Heart right ventricle (tissue), 16 donors: ENCODE measurements at regions not wholly inside any gene's neighbourhood (a gene's known extent, or its start where the extent isn't known, plus 50 kb on each side); places are given as distances from the start of the nearest gene placed in this dataset.

Experiments
- ATAC-seq, 8 donors: fragments of 200-7000 bp; cut with Tn5 transposase; one replicate each; pipeline ENCODE4 v1.9.1; 2020; ENCODE audit warnings: mild to moderate bottlenecking in 8 of 8, moderate library complexity in 8 of 8, moderate number of reproducible peaks in 1 of 8
- DNase-seq, 2 donors: peaks; one replicate each; pipeline ENCODE4 v3.0.0-alpha.2; 2020
- H3K27ac ChIP-seq, 10 donors: fragments of 200-600 bp; sonication (generic) in 2 of 10; one replicate each; pipeline versions ENCODE4 v1.5.0 to v1.8.0; 2020 to 2022; ENCODE audit warnings: mild to moderate bottlenecking in 3 of 10
- H3K27me3 ChIP-seq, 7 donors: fragments of 200-600 bp; one replicate each; pipeline ENCODE4 v1.8.0; 2021 to 2022; ENCODE audit warnings: mild to moderate bottlenecking in 2 of 7
- H3K36me3 ChIP-seq, 9 donors: fragments of 200-600 bp; sonication (generic) in 1 of 9; one replicate each; pipeline versions ENCODE4 v1.5.0 to v1.8.0; 2020 to 2022; ENCODE audit warnings: mild to moderate bottlenecking in 2 of 9
- H3K4me1 ChIP-seq, 9 donors: fragments of 200-600 bp; sonication (generic) in 1 of 9; one replicate each; pipeline versions ENCODE4 v1.5.0 to v1.8.0; 2020 to 2022; ENCODE audit warnings: mild to moderate bottlenecking in 4 of 9
- H3K4me3 ChIP-seq, 10 donors: fragments of 200-600 bp; sonication (generic) in 2 of 10; one replicate each; pipeline versions ENCODE4 v1.5.0 to v1.8.0; 2020 to 2022; ENCODE audit warnings: mild to moderate bottlenecking in 7 of 10, moderate library complexity in 2 of 10
- H3K9me3 ChIP-seq, 11 donors: fragments of 200-600 bp in 10 of 11; sonication (generic) in 2 of 11; one replicate each; pipeline versions ENCODE4 v1.5.0 to v1.8.0; 2013 to 2022; ENCODE audit warnings: mild to moderate bottlenecking in 2 of 11, control low read depth in 1 of 11, moderate library complexity in 1 of 11
- CTCF ChIP-seq, 9 donors: fragments of 200-600 bp; sonication (generic) in 2 of 9; IDR thresholded peaks; one replicate each; pipeline versions ENCODE4 v1.5.0 to v1.8.0; 2021 to 2022; ENCODE audit warnings: antibody characterized with exemption in 9 of 9, mild to moderate bottlenecking in 5 of 9, moderate library complexity in 1 of 9
- WGBS, 2 donors: extraction: QIAGEN DNeasy Blood & Tissue Kit; methylation state at CpG; one replicate each; pipeline ENCODE4 v1.1.7; 2013; ENCODE audit warnings: inconsistent platforms in 1 of 2; 5-methylcytosine and 5-hydroxymethylcytosine counted together
- intact Hi-C, 10 donors: fragments of 100-400 bp; cut with DNase I; formaldehyde crosslinking; loops; one replicate each; pipeline versions ENCODE4 v1.11.1 to v1.14.2; 2022
- donor health status: Arrhythmogenic right ventricular cardiomyopathy.
- donor health status: ischemic (EF 13 %, LVEDD 7.1; RV severe dilation, severe dysfunction).
- donor health status: healthy with polysubstance abuse.
- donor health status: DM: no; HTN: yes; CAD: no.
- donor health status: DM: no; HTN: no; CAD: no.
- donor health status: ischemic (EF 25% LVEDD 6.9; RV normal size, moderate dysfunction).
- donor health status: ischemic (EF 25% LVEDD 5.7; RV mildly dilated, moderate dysfunction).
- donor health status: healthy.
- donor health status: DM: yes; HTN: yes; CAD: no.
- donor health status: Ischemic cardiomyopathy.
- donor health status: ischemic (EF 35%, LVEDD 5.7; RV mildly dilated, moderate dysfunction).
- donor health status: nonischemic (EF 11% LVEDD 7.7; RV severe dilation, severe dysfunction).
- donor health status: DM: yes; HTN: yes; CAD: no.
- donor health status: PGD.
- donor health status: ischemic (EF 29% LVEDD 5.4; RV normal size, mild dysfunction).
- donor health status: nonischemic (EF 23%, LVEDD 6.1; RV moderate dilation, normal function).

- H3K4me1 ChIP-seq = no peaks in the 10 kb centered on the region
- H3K36me3 ChIP-seq = no peaks in the 10 kb centered on the region
- H3K9me3 ChIP-seq = peaks cover 0 to under 1% (median 0%) of the 10 kb centered on the region in 11 donors
- 78 to 85% methylated on average over 3 of the region's 3 CpGs for WGBS, 2 donors
- no peaks in the 10 kb centered on the region for H3K27me3 ChIP-seq
- intact Hi-C loops = no loop called here
- DNase-seq (no peak), ATAC-seq (no peak)
- TF ChIP-seq CTCF (IDR thresholded peaks at IDR 0.05) = no peak
- H3K27ac ChIP-seq = no peak overlapping the region
- no peak overlapping the region for H3K4me3 ChIP-seq
These were observed 277.5 kb upstream of the MYOCD start for GRCh38 chr17:12388226-12388625.

GRCh38 chr17:12389421-12389820 is 276.3 kb upstream of the MYOCD start:
- no peak overlapping the region for H3K27ac ChIP-seq
- no peak overlapping the region for H3K4me3 ChIP-seq
- 95 to 98% methylated on average over 2 of the region's 2 CpGs for WGBS, 2 donors
- H3K9me3 ChIP-seq = no peaks in the 10 kb centered on the region
- intact Hi-C loops = no loop called here
- DNase-seq (no peak), ATAC-seq (no peak)
- no peaks in the 10 kb centered on the region for H3K4me1 ChIP-seq
- no peaks in the 10 kb centered on the region for H3K36me3 ChIP-seq
- H3K27me3 ChIP-seq = no peaks in the 10 kb centered on the region
- TF ChIP-seq CTCF (IDR thresholded peaks at IDR 0.05) = no peak

- H3K4me3 ChIP-seq = no peak overlapping the region
- no peak for TF ChIP-seq CTCF (IDR thresholded peaks at IDR 0.05)
- no peaks in the 10 kb centered on the region for H3K9me3 ChIP-seq
- intact Hi-C loops = no loop called here
- no peaks in the 10 kb centered on the region for H3K4me1 ChIP-seq
- no peaks in the 10 kb centered on the region for H3K27me3 ChIP-seq
- 79 to 85% methylated on average over 4 of the region's 4 CpGs for WGBS, 2 donors
- H3K36me3 ChIP-seq = no peaks in the 10 kb centered on the region
- ATAC-seq (no peak), DNase-seq (no peak)
- no peak overlapping the region for H3K27ac ChIP-seq
These were observed 275.1 kb upstream of the MYOCD start for GRCh38 chr17:12390631-12391030.

- no peak for DNase-seq
- Histone ChIP-seq H3K27me3 (no peaks in the 10 kb centered on the region), H3K4me1 (no peaks in the 10 kb centered on the region), H3K36me3 (no peaks in the 10 kb centered on the region), H3K27ac (no peak overlapping the region), H3K9me3 (no peaks in the 10 kb centered on the region), H3K4me3 (no peak overlapping the region)
- no peak for ATAC-seq
- WGBS, 2 donors = 59 to 64% methylated on average over 3 of the region's 3 CpGs
- intact Hi-C loops = no loop called here
- no peak for TF ChIP-seq CTCF (IDR thresholded peaks at IDR 0.05)
These were observed 274.2 kb upstream of the MYOCD start for GRCh38 chr17:12391468-12391867.
